PC-9 (cell line): ENCODE measurements at regions not wholly inside any gene's neighbourhood (a gene's known extent, or its start where the extent isn't known, plus 50 kb on each side); places are given as distances from the start of the nearest gene placed in this dataset.

Source experiments
- BruUV-seq: library from RNA; stranded (reverse); fragments of 400-500 nt; replicated peaks from 2 replicates; lab custom pipeline; 2021; lab: Mats Ljungman, UMichigan
- CTCF ChIA-PET: fragments of 300-600 bp; sonication (Branson Sonifier 250); formaldehyde crosslinking; loops from one replicate; lab custom pipeline; 2022; ENCODE audit warnings: antibody characterized with exemption; lab: Charles Lee
- POLR2A ChIA-PET: fragments of 300-600 bp; sonication (Branson Sonifier 250); formaldehyde crosslinking; loops from one replicate; lab custom pipeline; 2022; ENCODE audit warnings: antibody characterized with exemption; ENCODE audit not compliant: unreplicated experiment; lab: Charles Lee
- DNase-seq, 2 experiments: peaks; one replicate each; pipeline versions ENCODE4 v3.0.0 to v3.0.0-alpha.2; 2015 to 2022; ENCODE audit warnings: mixed read lengths in 1 of 2
- H2AFZ ChIP-seq: fragments of 200-600 bp; sonication (generic); 2 replicates; pipeline ENCODE4 v1.8.1; 2017; ENCODE audit warnings: antibody characterized with exemption
- H3F3A ChIP-seq: fragments of 200-600 bp; sonication (generic); 2 replicates; pipeline ENCODE4 v1.8.1; 2017; ENCODE audit warnings: antibody characterized with exemption, mild to moderate bottlenecking, low read depth; ENCODE audit not compliant: insufficient read depth
- H3K27ac ChIP-seq: fragments of 200-600 bp; sonication (generic); 2 replicates; pipeline ENCODE4 v1.6.1; 2016; ENCODE audit warnings: mixed run types
- H3K27me3 ChIP-seq: fragments of 200-600 bp; sonication (generic); 2 replicates; pipeline ENCODE4 v1.6.1; 2016; ENCODE audit warnings: low read depth, mixed run types; ENCODE audit not compliant: insufficient read depth
- H3K36me3 ChIP-seq: fragments of 200-600 bp; sonication (generic); 2 replicates; pipeline ENCODE4 v1.6.1; 2016; ENCODE audit warnings: low read depth, mixed run types
- H3K4me1 ChIP-seq: fragments of 200-600 bp; sonication (generic); replicated peaks from 2 replicates; pipeline ENCODE4 v1.6.1; 2016; ENCODE audit warnings: mixed run types; ENCODE audit not compliant: insufficient read depth
- H3K4me2 ChIP-seq: fragments of 200-600 bp; sonication (generic); 2 replicates; pipeline ENCODE4 v1.6.1; 2017; ENCODE audit warnings: mixed run types
- H3K4me3 ChIP-seq: fragments of 200-600 bp; sonication (generic); 2 replicates; pipeline ENCODE4 v1.6.1; 2016; ENCODE audit warnings: mixed run types
- H3K79me2 ChIP-seq: fragments of 200-600 bp; sonication (generic); 2 replicates; pipeline ENCODE4 v1.6.1; 2017; ENCODE audit warnings: low read depth, mixed run types
- H3K9me2 ChIP-seq: fragments of 200-600 bp; sonication (generic); 2 replicates; pipeline ENCODE4 v1.8.1; 2017; ENCODE audit warnings: mild to moderate bottlenecking; ENCODE audit not compliant: insufficient read depth
- H3K9me3 ChIP-seq: fragments of 200-600 bp; sonication (generic); 2 replicates; pipeline ENCODE4 v1.8.1; 2016; ENCODE audit warnings: low read depth; ENCODE audit not compliant: insufficient read depth
- H4K20me1 ChIP-seq: fragments of 200-600 bp; sonication (generic); 2 replicates; pipeline ENCODE4 v1.8.1; 2017; ENCODE audit not compliant: insufficient read depth
- EZH2 ChIP-seq: fragments of 200-600 bp; sonication (generic); IDR thresholded peaks from 2 replicates; pipeline ENCODE4 v1.8.0; 2017; ENCODE audit warnings: antibody characterized with exemption, low read depth
- intact Hi-C: fragments of 100-400 bp; cut with micrococcal nuclease; formaldehyde crosslinking; loops from one replicate; pipeline ENCODE4 v1.10.0; 2022; ENCODE audit not compliant: unreplicated experiment
- TF ChIP-seq, protein P1 (sequence below): fragments of 200-600 bp; sonication (generic); conservative IDR thresholded peaks from 2 replicates; pipeline ENCODE4 v1.6.1; 2017; ENCODE audit warnings: mixed run types, antibody characterized with exemption, mild to moderate bottlenecking, moderate library complexity

DNA sequence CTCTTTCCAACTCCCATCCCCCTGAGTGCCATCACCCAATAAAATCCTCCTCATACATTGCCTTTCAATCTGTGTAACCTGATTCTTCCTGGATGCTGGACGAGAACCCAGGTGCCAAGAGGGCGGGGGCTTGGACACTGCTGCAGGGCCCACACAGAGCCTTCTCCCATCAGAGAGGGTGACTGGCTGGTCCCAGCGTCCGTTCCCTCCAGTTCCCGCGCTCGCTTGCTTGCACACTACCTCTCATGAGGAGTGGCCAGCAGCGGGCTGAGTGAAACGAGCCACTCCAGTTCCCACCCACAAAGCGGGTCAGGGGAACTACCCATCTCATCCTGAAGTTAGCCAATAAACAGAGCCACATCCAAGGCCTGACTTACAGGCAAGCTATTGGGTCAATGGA lies 602.6 kb upstream of the ADAMTS16 start:
- TF ChIP-seq, protein P1, sequence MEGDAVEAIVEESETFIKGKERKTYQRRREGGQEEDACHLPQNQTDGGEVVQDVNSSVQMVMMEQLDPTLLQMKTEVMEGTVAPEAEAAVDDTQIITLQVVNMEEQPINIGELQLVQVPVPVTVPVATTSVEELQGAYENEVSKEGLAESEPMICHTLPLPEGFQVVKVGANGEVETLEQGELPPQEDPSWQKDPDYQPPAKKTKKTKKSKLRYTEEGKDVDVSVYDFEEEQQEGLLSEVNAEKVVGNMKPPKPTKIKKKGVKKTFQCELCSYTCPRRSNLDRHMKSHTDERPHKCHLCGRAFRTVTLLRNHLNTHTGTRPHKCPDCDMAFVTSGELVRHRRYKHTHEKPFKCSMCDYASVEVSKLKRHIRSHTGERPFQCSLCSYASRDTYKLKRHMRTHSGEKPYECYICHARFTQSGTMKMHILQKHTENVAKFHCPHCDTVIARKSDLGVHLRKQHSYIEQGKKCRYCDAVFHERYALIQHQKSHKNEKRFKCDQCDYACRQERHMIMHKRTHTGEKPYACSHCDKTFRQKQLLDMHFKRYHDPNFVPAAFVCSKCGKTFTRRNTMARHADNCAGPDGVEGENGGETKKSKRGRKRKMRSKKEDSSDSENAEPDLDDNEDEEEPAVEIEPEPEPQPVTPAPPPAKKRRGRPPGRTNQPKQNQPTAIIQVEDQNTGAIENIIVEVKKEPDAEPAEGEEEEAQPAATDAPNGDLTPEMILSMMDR, result no peak
- no peak for TF ChIP-seq EZH2
- Histone ChIP-seq H3K36me3 (no peaks in the 10 kb centered on the region), H3K4me3 (no peak overlapping the region), H3F3A (no peaks in the 10 kb centered on the region), H3K27ac (no peak overlapping the region), H3K9me2 (no peaks in the 10 kb centered on the region), H2AFZ (no peak overlapping the region), H3K4me1 (no peaks in the 10 kb centered on the region), H3K27me3 (peaks cover 72% of the 10 kb centered on the region), H3K9me3 (no peaks in the 10 kb centered on the region), H4K20me1 (no peaks in the 10 kb centered on the region), H3K79me2 (no peaks in the 10 kb centered on the region), H3K4me2 (no peak overlapping the region)
- BruUV-seq, result no TSS peak
- ChIA-PET CTCF (no interaction called here), POLR2A (no interaction called here)
- no peak for DNase-seq
- intact Hi-C loops, result no loop called here

DNA sequence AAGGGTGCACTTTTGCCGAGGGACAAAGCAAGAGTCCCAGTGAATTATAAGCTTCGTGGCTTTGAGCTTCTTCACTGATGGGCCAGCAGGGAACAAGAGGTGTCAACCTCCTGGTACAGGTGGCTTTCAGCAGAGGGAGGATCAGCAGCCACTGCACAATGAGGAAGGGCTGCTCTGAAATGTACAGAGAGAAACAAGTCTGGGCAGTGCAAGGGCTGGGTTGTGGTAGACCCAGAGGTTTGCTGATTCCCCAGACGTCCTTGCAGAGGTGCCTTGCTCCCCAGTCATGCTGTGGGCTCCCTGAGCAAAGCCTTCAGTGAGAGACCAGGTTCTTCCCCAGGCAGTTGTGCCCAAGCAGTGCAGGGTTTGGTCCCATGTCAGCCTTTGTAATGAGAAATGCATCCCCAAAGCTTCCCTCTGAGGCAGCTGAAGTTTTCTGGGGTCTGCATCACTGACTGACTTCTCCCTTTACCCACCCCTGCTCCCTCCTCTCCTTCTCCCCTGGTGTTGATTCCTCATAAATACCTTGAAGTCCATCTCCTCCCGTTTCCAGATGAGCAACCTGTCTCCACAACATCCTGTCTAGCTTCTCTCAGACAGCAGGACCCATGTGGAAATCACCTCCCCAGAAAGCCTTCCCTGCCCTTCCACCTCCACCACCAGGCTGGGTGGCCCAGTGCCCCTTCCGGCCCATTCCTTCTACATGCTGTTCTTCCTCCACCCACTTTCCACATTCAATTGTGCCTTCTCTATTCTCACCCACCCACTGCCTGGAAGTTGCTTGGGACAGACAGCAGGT lies 599.6 kb upstream of the ADAMTS16 start:
- Histone ChIP-seq H3K4me2 (no peak overlapping the region), H3F3A (no peaks in the 10 kb centered on the region), H3K4me1 (no peaks in the 10 kb centered on the region), H3K9me3 (no peaks in the 10 kb centered on the region), H3K4me3 (no peak overlapping the region), H3K79me2 (no peaks in the 10 kb centered on the region), H4K20me1 (no peaks in the 10 kb centered on the region), H2AFZ (no peak overlapping the region), H3K9me2 (no peaks in the 10 kb centered on the region), H3K36me3 (no peaks in the 10 kb centered on the region), H3K27me3 (peaks cover 86% of the 10 kb centered on the region), H3K27ac (no peak overlapping the region)
- no peak for TF ChIP-seq EZH2
- POLR2A ChIA-PET, result interaction anchor here (0.6 kb wide), 1 partner anchor 357 kb away, joined by 3 read pairs; no protein-coding TSS in a partner anchor
- CTCF ChIA-PET, result no interaction called here
- no peak for DNase-seq
- BruUV-seq, result no TSS peak
- intact Hi-C loops, result no loop called here

DNA sequence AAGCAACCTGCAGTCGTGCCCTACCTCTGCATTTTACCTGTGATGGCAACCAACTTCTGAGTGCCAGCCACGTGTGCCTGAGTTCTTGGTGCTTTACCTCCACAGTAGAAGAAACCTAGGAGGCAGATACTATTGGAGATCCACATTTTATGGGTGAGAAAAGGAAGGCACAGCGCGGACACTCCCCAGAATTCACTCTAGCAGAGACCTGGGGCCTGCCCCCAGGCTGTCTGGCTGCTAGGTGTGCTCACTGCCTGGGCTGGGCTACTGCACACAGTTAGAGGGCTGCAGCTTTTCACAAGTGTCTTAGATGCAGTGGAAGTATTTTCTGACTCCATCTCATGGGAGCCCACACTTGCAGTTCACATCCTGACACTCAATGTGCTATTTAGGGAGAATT lies 598.8 kb upstream of the ADAMTS16 start:
- H3F3A ChIP-seq, result no peaks in the 10 kb centered on the region
- intact Hi-C loops, result no loop called here
- DNase-seq, result no peak
- no peaks in the 10 kb centered on the region for H3K9me3 ChIP-seq
- TF ChIP-seq, protein P1, result no peak
- no peak for TF ChIP-seq EZH2
- H2AFZ ChIP-seq, result no peak overlapping the region
- no peaks in the 10 kb centered on the region for H3K36me3 ChIP-seq
- no peaks in the 10 kb centered on the region for H3K4me1 ChIP-seq
- no TSS peak for BruUV-seq
- H3K27me3 ChIP-seq, result peaks cover 85% of the 10 kb centered on the region
- CTCF ChIA-PET, result no interaction called here
- POLR2A ChIA-PET, result interaction anchor here (0.6 kb wide), 1 partner anchor 356 kb away, joined by 3 read pairs; no protein-coding TSS in a partner anchor
- H4K20me1 ChIP-seq, result no peaks in the 10 kb centered on the region
- H3K4me3 ChIP-seq, result no peak overlapping the region
- H3K9me2 ChIP-seq, result no peaks in the 10 kb centered on the region
- H3K27ac ChIP-seq, result no peak overlapping the region
- no peak overlapping the region for H3K4me2 ChIP-seq
- H3K79me2 ChIP-seq, result no peaks in the 10 kb centered on the region
